ENCODE measurements at regions not wholly inside any gene's neighbourhood (a gene's known extent, or its start where the extent isn't known, plus 50 kb on each side); places are given as distances from the start of the nearest gene placed in this dataset.

GRCh38 chr1:5009376-5010065 is 355.1 kb downstream of the AJAP1 start:
- H3K4me3 ChIP-seq (ENCODE audit: low read depth, low read length), result no peak overlapping the region
- no peak for DNase-seq (ENCODE audit: low read depth)
- no peak for TF ChIP-seq CTCF (IDR thresholded peaks at IDR 0.05; ENCODE audit: insufficient read depth, low read depth, low read length, missing control alignments)

- no peak for DNase-seq (ENCODE audit: low read depth)
- no peak overlapping the region for H3K4me3 ChIP-seq (ENCODE audit: low read depth, low read length)
- no peak for TF ChIP-seq CTCF (IDR thresholded peaks at IDR 0.05; ENCODE audit: insufficient read depth, low read depth, low read length, missing control alignments)
Observed at GRCh38 chr1:5005171-5005570, 350.8 kb downstream of the AJAP1 start.

- H3K4me3 ChIP-seq (ENCODE audit: low read depth, low read length), result no peak overlapping the region
- no peak for TF ChIP-seq CTCF (IDR thresholded peaks at IDR 0.05; ENCODE audit: insufficient read depth, low read depth, low read length, missing control alignments)
- no peak for DNase-seq (ENCODE audit: low read depth)
Observed at GRCh38 chr1:5002676-5003075, 348.3 kb downstream of the AJAP1 start.

- no peak for DNase-seq (ENCODE audit: low read depth)
- no peak overlapping the region for H3K4me3 ChIP-seq (ENCODE audit: low read depth, low read length)
- no peak for TF ChIP-seq CTCF (IDR thresholded peaks at IDR 0.05; ENCODE audit: insufficient read depth, low read depth, low read length, missing control alignments)
Observed at GRCh38 chr1:5001466-5001865, 347.1 kb downstream of the AJAP1 start.

- no peak for DNase-seq (ENCODE audit: low read depth)
- H3K4me3 ChIP-seq (ENCODE audit: low read depth, low read length), result no peak overlapping the region
- no peak for TF ChIP-seq CTCF (IDR thresholded peaks at IDR 0.05; ENCODE audit: insufficient read depth, low read depth, low read length, missing control alignments)
Observed at GRCh38 chr1:4986306-4986705, 331.9 kb downstream of the AJAP1 start.

- no peak overlapping the region for H3K4me3 ChIP-seq (ENCODE audit: low read depth, low read length)
- no peak for TF ChIP-seq CTCF (IDR thresholded peaks at IDR 0.05; ENCODE audit: insufficient read depth, low read depth, low read length, missing control alignments)
- DNase-seq (ENCODE audit: low read depth), result no peak
Observed at GRCh38 chr1:4984841-4985240, 330.4 kb downstream of the AJAP1 start.

GRCh38 chr1:4980211-4980610 is 325.8 kb downstream of the AJAP1 start:
- no peak overlapping the region for H3K4me3 ChIP-seq (ENCODE audit: low read depth, low read length)
- DNase-seq (ENCODE audit: low read depth), result no peak
- no peak for TF ChIP-seq CTCF (IDR thresholded peaks at IDR 0.05; ENCODE audit: insufficient read depth, low read depth, low read length, missing control alignments)

Data from GM12865 (cell line).